GM12873 (cell line): ENCODE measurements at regions not wholly inside any gene's neighbourhood (a gene's known extent, or its start where the extent isn't known, plus 50 kb on each side); places are given as distances from the start of the nearest gene placed in this dataset.

Experiments
- TF ChIP-seq, protein P1 (sequence below): IDR thresholded peaks from 2 replicates; pipeline ENCODE4 v1.5.1; 2012; ENCODE audit warnings: low read depth, mild to moderate bottlenecking, moderate library complexity, low read length, control low read depth; ENCODE audit not compliant: insufficient read depth; ENCODE audit errors: missing control alignments

DNA sequence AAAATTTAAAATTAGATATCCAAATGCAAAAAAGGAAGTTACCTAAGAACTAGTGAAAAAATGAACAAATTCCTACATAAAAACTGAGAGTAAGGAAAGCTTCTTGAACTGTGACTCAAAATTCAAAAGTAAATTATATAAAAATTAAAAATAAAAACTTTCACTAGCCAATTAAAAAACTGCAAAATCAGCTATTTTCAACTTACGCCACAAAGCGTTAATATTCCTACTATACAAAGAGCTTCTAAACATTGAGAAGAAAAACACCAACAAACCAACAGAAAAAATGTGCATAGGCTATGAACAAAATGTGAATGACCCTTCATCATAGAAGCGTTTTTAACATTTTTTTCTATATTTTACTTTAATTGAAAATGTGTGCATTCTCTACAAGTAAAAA lies 445.7 kb downstream of the CDH2 start:
- TF ChIP-seq, protein P1, sequence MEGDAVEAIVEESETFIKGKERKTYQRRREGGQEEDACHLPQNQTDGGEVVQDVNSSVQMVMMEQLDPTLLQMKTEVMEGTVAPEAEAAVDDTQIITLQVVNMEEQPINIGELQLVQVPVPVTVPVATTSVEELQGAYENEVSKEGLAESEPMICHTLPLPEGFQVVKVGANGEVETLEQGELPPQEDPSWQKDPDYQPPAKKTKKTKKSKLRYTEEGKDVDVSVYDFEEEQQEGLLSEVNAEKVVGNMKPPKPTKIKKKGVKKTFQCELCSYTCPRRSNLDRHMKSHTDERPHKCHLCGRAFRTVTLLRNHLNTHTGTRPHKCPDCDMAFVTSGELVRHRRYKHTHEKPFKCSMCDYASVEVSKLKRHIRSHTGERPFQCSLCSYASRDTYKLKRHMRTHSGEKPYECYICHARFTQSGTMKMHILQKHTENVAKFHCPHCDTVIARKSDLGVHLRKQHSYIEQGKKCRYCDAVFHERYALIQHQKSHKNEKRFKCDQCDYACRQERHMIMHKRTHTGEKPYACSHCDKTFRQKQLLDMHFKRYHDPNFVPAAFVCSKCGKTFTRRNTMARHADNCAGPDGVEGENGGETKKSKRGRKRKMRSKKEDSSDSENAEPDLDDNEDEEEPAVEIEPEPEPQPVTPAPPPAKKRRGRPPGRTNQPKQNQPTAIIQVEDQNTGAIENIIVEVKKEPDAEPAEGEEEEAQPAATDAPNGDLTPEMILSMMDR = no peak

DNA sequence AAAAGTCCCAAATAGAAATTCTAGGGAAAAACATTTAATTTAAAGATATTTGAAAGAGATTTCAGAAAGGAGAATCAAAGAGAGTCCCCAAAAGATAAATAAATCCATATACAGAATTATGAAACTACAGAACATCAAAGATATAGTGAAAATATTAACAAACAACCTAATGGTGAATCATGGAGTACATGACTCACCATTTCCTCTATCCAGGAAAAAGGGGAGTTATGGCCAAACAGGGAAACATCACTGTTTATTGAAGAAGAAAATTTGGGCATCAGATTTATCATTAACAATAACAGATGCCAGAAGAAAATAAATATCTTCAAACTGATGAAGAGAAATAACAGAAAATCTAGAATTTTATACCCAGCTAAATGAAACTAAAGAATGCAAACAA lies 448.3 kb downstream of the CDH2 start:
- TF ChIP-seq, protein P1 = no peak

DNA sequence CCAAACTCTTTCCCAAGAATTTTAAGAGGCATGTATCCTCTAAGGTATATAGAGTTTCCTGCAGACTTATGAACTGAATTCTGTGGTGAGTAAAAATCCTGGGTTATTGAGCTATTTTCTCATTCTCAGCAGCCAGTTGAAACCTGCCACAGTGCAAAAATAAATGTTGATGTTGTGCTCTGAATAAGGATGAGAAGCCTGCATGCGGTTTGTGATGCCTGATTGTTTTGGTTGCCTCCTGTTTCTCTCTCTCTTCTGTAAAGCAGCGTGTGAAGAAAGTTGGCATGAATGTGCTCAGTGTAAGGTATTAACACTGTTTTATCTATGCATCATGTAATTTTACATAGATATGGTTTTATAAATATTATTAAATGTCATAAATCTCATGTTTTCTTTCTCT lies 452.6 kb downstream of the CDH2 start:
- TF ChIP-seq, protein P1 = no peak

DNA sequence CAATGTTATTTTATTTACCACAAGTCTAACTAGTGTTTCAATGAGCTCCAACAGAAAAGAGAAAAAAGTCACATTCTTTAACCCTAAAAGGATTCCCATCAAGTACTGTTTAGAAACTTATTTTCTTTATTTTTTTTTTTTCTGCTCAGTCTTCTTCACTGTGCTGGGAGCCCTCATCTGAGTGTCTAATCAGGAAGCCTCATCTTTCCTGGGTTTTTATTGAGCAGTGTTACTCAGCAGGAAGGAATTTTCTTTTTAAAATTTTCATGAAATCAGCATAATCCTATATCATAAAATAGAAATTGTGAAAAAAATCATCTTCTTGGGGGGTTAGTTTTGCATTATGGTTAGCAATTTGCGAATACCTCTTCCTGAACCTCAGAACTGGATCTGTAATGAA lies 453.8 kb downstream of the CDH2 start:
- TF ChIP-seq, protein P1 = no peak

DNA sequence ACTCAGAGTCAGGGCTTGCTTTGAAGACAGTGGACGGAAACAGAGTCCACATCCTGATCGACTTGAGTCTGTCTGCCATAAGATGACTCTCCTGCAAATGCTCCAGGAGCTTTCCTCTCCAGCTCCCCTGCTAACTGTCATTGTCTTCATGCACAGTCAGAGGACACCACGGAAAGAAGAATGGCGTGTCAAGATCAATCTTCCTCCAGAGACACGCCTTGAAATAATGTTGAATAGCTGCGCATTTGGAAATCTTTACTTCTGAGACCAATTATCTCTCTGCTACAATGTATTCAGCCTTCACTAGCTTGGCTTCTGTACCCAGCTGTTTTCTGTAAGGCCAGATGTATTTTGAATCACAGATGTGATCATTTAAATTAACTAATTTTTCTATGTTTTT lies 457.2 kb downstream of the CDH2 start:
- TF ChIP-seq, protein P1 = no peak

DNA sequence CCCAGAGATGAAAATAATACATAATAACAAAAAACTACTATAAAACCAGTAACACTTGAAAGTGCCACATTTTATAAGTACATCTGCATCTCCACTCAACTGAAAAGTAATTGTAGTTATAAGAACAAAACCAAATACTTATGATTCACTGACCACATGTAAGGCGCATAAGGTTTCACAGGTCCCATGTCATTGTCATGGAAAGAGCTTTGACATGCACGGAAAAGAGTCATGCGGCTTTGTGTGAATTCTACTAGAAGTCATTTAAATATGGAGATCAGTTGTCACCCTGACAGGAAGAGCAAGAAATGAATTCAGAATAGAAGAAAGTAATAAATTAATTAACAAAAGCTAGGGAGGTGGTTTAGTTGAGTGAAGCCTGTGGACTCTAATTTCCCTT lies 459.1 kb downstream of the CDH2 start:
- TF ChIP-seq, protein P1 = no peak

DNA sequence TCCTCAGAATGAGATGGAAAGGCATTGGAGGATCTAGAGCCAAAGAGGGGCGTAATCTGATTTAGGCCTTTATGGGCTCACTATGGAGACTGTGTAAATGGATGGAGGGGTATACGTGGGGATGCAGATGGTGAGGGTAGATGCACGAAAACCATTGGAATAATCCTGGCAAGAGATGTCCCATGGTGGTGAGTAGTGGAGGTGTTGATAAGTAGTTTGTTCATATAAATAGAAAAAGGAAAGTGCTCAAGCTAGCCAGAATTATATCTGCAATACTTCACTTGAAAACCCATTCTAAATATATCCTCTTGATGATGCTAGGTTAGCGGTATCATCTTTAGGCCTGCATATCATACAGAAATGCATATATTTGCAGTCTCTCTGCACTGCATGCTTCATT lies 459.7 kb downstream of the CDH2 start:
- TF ChIP-seq, protein P1 = no peak
